ENCODE measurements at regions not wholly inside any gene's neighbourhood (a gene's known extent, or its start where the extent isn't known, plus 50 kb on each side); places are given as distances from the start of the nearest gene placed in this dataset.
"Not testable (repeated sequence)": the region's sequence is repeated elsewhere in the genome, so short reads cannot be mapped to it uniquely, and the experiment has no call there.

GRCh38 chr7:153224890-153225289 is 465.3 kb downstream of the ACTR3B start:
- no peak overlapping the region for H3K27ac ChIP-seq
- no peak overlapping the region for H3K4me2 ChIP-seq
- TF ChIP-seq Cebpa-rat (IDR thresholded peaks at IDR 0.05): no peak
- no peaks in the 10 kb centered on the region for H3K27me3 ChIP-seq
- no peaks in the 10 kb centered on the region for H3K36me3 ChIP-seq
- no peaks in the 10 kb centered on the region for H4K20me1 ChIP-seq
- H3K9me3 ChIP-seq: peaks cover 11% of the 10 kb centered on the region
- H3K4me1 ChIP-seq: no peaks in the 10 kb centered on the region
- H3K4me3 ChIP-seq: no peak overlapping the region
- no peak overlapping the region for H3K9ac ChIP-seq

GRCh38 chr7:153245136-153245535 is 485.6 kb downstream of the ACTR3B start:
- H4K20me1 ChIP-seq: not testable (repeated sequence)

GRCh38 chr7:153245809-153246208 is 486.3 kb downstream of the ACTR3B start:
- TF ChIP-seq Cebpa-rat (IDR thresholded peaks at IDR 0.05): no peak
- H3K9me3 ChIP-seq: no peaks in the 10 kb centered on the region
- H3K27me3 ChIP-seq: no peaks in the 10 kb centered on the region
- no peak overlapping the region for H3K27ac ChIP-seq
- H3K4me3 ChIP-seq: no peak overlapping the region
- no peak overlapping the region for H3K9ac ChIP-seq
- no peaks in the 10 kb centered on the region for H3K36me3 ChIP-seq
- no peaks in the 10 kb centered on the region for H3K4me1 ChIP-seq
- H4K20me1 ChIP-seq: no peaks in the 10 kb centered on the region
- H3K4me2 ChIP-seq: no peak overlapping the region

More at GRCh38 chr7:153245136-153245535, 485.6 kb downstream of the ACTR3B start:
- not testable (repeated sequence) for H3K27me3 ChIP-seq, H3K4me1 ChIP-seq, H3K27ac ChIP-seq, H3K4me2 ChIP-seq, H3K4me3 ChIP-seq, H3K9ac ChIP-seq, H3K36me3 ChIP-seq, H3K9me3 ChIP-seq

DNA sequence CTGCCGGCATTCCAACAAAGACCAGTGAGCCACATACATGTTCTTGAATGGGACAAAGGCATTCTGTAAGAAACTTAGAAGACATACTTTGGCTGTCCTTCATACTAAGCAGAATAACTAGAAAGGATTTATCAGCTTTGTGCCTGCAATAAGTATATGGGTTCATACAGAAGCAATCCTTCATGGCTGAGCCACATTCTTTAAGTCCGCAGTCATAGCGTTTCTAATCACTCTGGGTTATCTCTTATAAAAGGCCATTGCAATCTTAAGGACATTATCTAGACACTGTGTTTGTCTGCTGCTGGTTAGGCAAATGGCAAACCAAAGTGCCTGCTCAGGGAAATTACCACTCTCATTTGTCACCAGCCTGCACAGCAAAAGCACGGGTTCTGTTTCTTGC is 488.4 kb downstream of the ACTR3B start:
- Histone ChIP-seq H3K36me3 (no peaks in the 10 kb centered on the region), H3K4me1 (no peaks in the 10 kb centered on the region), H3K27me3 (no peaks in the 10 kb centered on the region), H3K27ac (no peak overlapping the region), H3K4me2 (no peak overlapping the region), H3K9me3 (no peaks in the 10 kb centered on the region), H3K9ac (no peak overlapping the region), H4K20me1 (no peaks in the 10 kb centered on the region), H3K4me3 (no peak overlapping the region)
- TF ChIP-seq Cebpa-rat (IDR thresholded peaks at IDR 0.05): no peak

DNA sequence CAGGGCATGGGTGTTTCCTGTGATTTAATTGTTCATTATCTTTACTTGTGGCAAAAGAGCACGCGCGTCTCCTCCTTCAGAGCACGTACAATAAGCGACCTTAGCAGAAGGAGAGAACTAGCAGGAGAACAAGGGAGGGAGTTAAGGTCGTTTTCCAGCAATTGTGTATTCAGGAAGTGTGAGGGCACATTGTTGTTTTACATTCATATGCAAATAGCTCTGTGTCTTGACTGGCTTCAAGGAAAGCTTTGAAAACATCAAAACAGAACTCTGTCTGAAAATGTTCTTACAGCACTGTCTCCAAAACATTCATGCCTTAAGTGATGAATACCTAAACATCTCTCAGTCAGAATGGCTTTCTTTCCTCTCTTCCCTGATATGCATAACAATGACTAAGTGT is 499.1 kb downstream of the ACTR3B start:
- no peaks in the 10 kb centered on the region for H3K4me1 ChIP-seq
- no peaks in the 10 kb centered on the region for H3K27me3 ChIP-seq
- no peaks in the 10 kb centered on the region for H3K9me3 ChIP-seq
- H3K27ac ChIP-seq: no peak overlapping the region
- no peak for TF ChIP-seq Cebpa-rat (IDR thresholded peaks at IDR 0.05)
- no peak overlapping the region for H3K9ac ChIP-seq
- H3K4me3 ChIP-seq: no peak overlapping the region
- no peak overlapping the region for H3K4me2 ChIP-seq
- H4K20me1 ChIP-seq: no peaks in the 10 kb centered on the region
- H3K36me3 ChIP-seq: no peaks in the 10 kb centered on the region

DNA sequence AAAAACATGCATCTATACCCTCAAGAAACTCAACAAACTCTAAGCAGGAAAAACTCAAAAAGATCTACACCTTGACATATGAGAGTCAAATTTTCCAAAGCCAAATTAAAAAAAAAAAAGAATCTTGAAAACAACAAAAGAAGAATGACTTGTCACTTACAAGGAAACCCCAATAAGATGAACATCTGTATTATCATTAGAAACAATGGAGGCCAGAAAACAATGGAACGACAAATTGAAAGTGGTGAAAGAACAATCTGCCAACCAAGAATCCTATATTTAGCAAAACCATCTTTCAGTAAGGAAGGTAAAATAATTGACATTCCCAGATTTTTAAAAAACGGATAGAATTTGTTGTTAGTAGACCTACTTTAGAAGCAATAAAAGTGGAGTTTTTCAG is 516.8 kb downstream of the ACTR3B start:
- Histone ChIP-seq H3K4me2 (no peak overlapping the region), H3K9ac (no peak overlapping the region), H3K36me3 (no peaks in the 10 kb centered on the region), H3K27me3 (no peaks in the 10 kb centered on the region), H3K4me1 (no peaks in the 10 kb centered on the region), H3K4me3 (no peak overlapping the region), H3K27ac (no peak overlapping the region), H3K9me3 (no peaks in the 10 kb centered on the region), H4K20me1 (no peaks in the 10 kb centered on the region)
- TF ChIP-seq Cebpa-rat (IDR thresholded peaks at IDR 0.05): no peak

GRCh38 chr7:153286763-153287162 is 527.2 kb downstream of the ACTR3B start:
- no peak for TF ChIP-seq Cebpa-rat (IDR thresholded peaks at IDR 0.05)
- H3K27ac ChIP-seq: no peak overlapping the region
- no peak overlapping the region for H3K9ac ChIP-seq
- H3K4me3 ChIP-seq: no peak overlapping the region
- H3K27me3 ChIP-seq: no peaks in the 10 kb centered on the region
- no peaks in the 10 kb centered on the region for H3K4me1 ChIP-seq
- no peak overlapping the region for H3K4me2 ChIP-seq
- no peaks in the 10 kb centered on the region for H3K36me3 ChIP-seq
- H4K20me1 ChIP-seq: no peaks in the 10 kb centered on the region
- H3K9me3 ChIP-seq: no peaks in the 10 kb centered on the region

DNA sequence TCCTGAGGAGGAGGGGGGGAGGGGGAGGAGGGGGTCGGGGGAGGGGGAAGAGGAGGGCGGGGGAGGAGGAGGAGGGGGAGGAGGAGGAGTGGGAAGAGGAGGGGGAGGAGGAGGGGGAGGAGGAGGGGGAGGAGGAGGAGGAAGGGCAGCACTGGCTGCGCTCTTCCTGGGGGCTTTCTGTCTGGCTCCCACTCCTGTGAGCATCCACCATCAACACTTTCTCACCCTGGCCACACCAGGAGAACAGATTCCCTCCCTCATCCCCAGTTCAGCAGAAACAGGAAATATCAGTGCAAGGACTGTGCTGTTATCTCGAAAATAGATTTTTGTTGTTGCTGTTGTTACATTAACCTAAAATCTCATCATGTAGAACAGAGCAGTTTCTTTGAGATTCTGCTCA is 530.5 kb downstream of the ACTR3B start:
- H3K4me1 ChIP-seq: no peaks in the 10 kb centered on the region
- no peak overlapping the region for H3K4me2 ChIP-seq
- no peaks in the 10 kb centered on the region for H3K9me3 ChIP-seq
- no peaks in the 10 kb centered on the region for H3K27me3 ChIP-seq
- H3K27ac ChIP-seq: no peak overlapping the region
- no peaks in the 10 kb centered on the region for H4K20me1 ChIP-seq
- TF ChIP-seq Cebpa-rat (IDR thresholded peaks at IDR 0.05): no peak
- no peak overlapping the region for H3K4me3 ChIP-seq
- no peak overlapping the region for H3K9ac ChIP-seq
- H3K36me3 ChIP-seq: no peaks in the 10 kb centered on the region

GRCh38 chr7:153297141-153297540 is 537.6 kb downstream of the ACTR3B start:
- H3K9ac ChIP-seq: no peak overlapping the region
- no peak overlapping the region for H3K27ac ChIP-seq
- H3K4me1 ChIP-seq: no peaks in the 10 kb centered on the region
- no peak for TF ChIP-seq Cebpa-rat (IDR thresholded peaks at IDR 0.05)
- no peaks in the 10 kb centered on the region for H3K36me3 ChIP-seq
- no peaks in the 10 kb centered on the region for H3K27me3 ChIP-seq
- no peak overlapping the region for H3K4me3 ChIP-seq
- no peaks in the 10 kb centered on the region for H3K9me3 ChIP-seq
- no peak overlapping the region for H3K4me2 ChIP-seq
- no peaks in the 10 kb centered on the region for H4K20me1 ChIP-seq

- no peaks in the 10 kb centered on the region for H3K4me1 ChIP-seq
- 0 out of 2 replicates have a peak, but pooled peaks cover 3% of the 10 kb centered on the region for H3K9me3 ChIP-seq
- no peaks in the 10 kb centered on the region for H3K27me3 ChIP-seq
- no peak overlapping the region for H3K9ac ChIP-seq
- no peak overlapping the region for H3K4me2 ChIP-seq
- no peak for TF ChIP-seq Cebpa-rat (IDR thresholded peaks at IDR 0.05)
- H4K20me1 ChIP-seq: no peaks in the 10 kb centered on the region
- H3K36me3 ChIP-seq: no peaks in the 10 kb centered on the region
- no peak overlapping the region for H3K27ac ChIP-seq
- no peak overlapping the region for H3K4me3 ChIP-seq
These were observed 542.4 kb downstream of the ACTR3B start for GRCh38 chr7:153301936-153302335.

DNA sequence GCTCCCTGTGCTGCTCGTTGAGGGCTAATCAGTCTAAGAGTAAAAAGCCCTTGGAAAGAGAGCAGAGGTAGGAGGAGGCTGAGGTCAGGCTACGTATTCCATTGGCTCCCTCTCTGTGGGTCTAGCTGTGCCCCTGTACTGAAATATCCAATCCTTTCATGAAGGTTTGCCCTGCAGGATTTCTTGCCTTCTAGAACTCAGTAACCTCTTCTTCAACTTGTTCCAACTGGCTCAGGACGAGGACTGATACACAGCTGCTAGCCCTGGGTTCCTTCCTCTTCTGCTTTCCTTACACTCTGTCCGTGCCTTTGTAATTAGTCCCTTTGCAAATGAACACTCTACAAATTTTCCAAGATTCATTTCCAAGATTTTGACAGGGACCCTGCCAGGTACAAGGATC is 560.5 kb downstream of the ACTR3B start:
- no peaks in the 10 kb centered on the region for H3K36me3 ChIP-seq
- H3K4me3 ChIP-seq: no peak overlapping the region
- no peaks in the 10 kb centered on the region for H3K4me1 ChIP-seq
- no peak overlapping the region for H3K9ac ChIP-seq
- H3K4me2 ChIP-seq: no peak overlapping the region
- H3K27me3 ChIP-seq: no peaks in the 10 kb centered on the region
- H3K27ac ChIP-seq: no peak overlapping the region
- no peaks in the 10 kb centered on the region for H4K20me1 ChIP-seq
- TF ChIP-seq Cebpa-rat (IDR thresholded peaks at IDR 0.05): no peak
- H3K9me3 ChIP-seq: peaks cover 6% of the 10 kb centered on the region
